NT2/D1 (cell line): ENCODE measurements at regions not wholly inside any gene's neighbourhood (a gene's known extent, or its start where the extent isn't known, plus 50 kb on each side); places are given as distances from the start of the nearest gene placed in this dataset.

Experiments
- SUZ12 ChIP-seq: IDR thresholded peaks from 2 replicates; pipeline ENCODE4 v1.6.1; 2011; ENCODE audit not compliant: insufficient read length, insufficient read depth; ENCODE audit errors: extremely low read depth
- ZNF274 ChIP-seq: IDR thresholded peaks from 2 replicates; pipeline ENCODE4 v1.6.1; 2011; ENCODE audit warnings: mild to moderate bottlenecking, low read depth, low read length

DNA sequence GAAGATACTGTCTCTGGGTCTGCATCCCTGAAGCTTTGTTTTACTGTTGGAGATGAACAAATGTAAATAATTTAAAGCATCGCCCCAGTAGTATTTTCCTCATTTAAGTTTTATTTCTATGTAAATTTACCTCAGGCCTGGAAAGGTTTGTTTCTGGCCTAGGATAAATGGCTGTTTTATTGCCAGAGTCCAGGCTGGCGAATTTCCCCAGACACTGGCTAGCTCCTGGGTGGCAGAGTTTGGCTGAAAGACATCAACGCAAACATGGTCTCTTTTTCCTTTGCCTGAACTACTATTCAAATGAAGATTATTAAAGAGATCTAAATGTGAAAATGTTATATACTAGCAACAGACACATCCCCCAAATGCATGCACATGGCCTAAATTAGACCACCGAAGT lies 136.7 kb upstream of the SESN3 start:
- TF ChIP-seq SUZ12, result no peak
- TF ChIP-seq ZNF274, result no peak
